ENCODE measurements at regions not wholly inside any gene's neighbourhood (a gene's known extent, or its start where the extent isn't known, plus 50 kb on each side); places are given as distances from the start of the nearest gene placed in this dataset.

DNA sequence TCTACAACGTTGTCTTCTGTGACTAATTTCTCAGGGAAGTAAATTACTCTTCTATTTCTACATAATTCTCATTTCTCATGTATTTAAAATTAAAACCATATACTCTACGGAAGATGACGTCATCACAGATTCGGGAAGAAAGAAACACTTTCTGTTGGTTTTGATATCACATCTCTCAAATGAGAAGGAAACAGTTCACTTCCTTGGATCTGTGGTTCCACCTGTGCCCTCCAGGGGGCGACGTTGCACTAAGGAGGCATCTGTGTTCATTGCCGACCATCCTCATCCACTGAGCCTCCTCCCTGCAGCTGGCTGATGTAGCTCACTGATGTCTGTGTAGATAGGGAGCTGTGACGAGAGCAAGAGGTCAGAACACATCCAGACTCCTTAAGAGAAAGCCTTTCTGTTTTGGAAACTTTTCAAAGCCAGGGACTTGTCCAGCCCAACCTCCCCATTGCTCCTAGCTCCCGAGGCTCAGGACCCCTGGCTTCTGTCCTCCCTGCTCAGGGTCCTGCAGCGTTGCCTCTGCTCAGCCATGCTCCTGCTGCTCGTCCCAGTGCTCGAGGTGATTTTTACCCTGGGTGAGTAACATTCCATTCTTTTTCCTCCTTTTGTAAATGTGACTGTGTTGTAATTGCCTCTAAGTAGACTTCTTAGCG lies 172.7 kb upstream of the OR4E1 start:
- CTCF ChIA-PET, result no interaction called here
- Histone ChIP-seq H3K4me1 (ENCODE audit: control insufficient read depth, insufficient read depth, low read length) (no peaks in the 10 kb centered on the region), H3K9me3 (ENCODE audit: control insufficient read depth, insufficient read depth, low read length) (no peaks in the 10 kb centered on the region), H2AK5ac (ENCODE audit: low read depth, low read length) (no peak overlapping the region), H2BK20ac (ENCODE audit: low read depth, low read length) (no peak overlapping the region), H2AFZ (replicated peaks; ENCODE audit: low read length, poor library complexity) (no peak overlapping the region), H3K27ac (ENCODE audit: insufficient read depth, low read length) (no peak overlapping the region), H3K4ac (ENCODE audit: low read depth, low read length) (no peak overlapping the region), H3K27me3 (ENCODE audit: control insufficient read depth, insufficient read depth, low read length) (no peaks in the 10 kb centered on the region), H4K91ac (ENCODE audit: insufficient read depth, low read depth, low read length) (no peak overlapping the region), H3K18ac (ENCODE audit: low read depth, low read length) (no peak overlapping the region), H3K23ac (ENCODE audit: low read depth, low read length) (no peak overlapping the region), H3K79me1 (ENCODE audit: low read depth in 1 of 2, low read length in 2 of 2) (no peaks in the 10 kb centered on the region), H3K56ac (ENCODE audit: extremely low read depth, insufficient read depth, low read length) (no peak overlapping the region), H3K36me3 (ENCODE audit: control insufficient read depth, insufficient read depth, low read length) (no peaks in the 10 kb centered on the region), H3K4me3 (ENCODE audit: insufficient read depth, low read depth, low read length) (no peak overlapping the region), H3K4me2 (ENCODE audit: low read depth, low read length) (no peak overlapping the region), H3K9me1 (ENCODE audit: insufficient read depth, low read length) (no peaks in the 10 kb centered on the region), H4K8ac (ENCODE audit: low read depth in 2 of 2, low read length in 2 of 2) (no peak overlapping the region), H4K20me1 (ENCODE audit: insufficient read depth, low read length) (no peaks in the 10 kb centered on the region), H2AK9ac (replicated peaks; ENCODE audit: low read depth, low read length, poor library complexity) (no peak overlapping the region), H2BK5ac (ENCODE audit: low read depth, low read length, poor library complexity, severe bottlenecking) (no peak overlapping the region), H2BK15ac (ENCODE audit: low read depth, low read length) (no peak overlapping the region), H2BK120ac (ENCODE audit: low read depth, low read length) (no peak overlapping the region), H3K9ac (ENCODE audit: low read depth, low read length) (no peak overlapping the region), H3K14ac (replicated peaks; ENCODE audit: low read depth, low read length) (no peak overlapping the region), H4K5ac (ENCODE audit: low read depth, low read length) (no peak overlapping the region)
- intact Hi-C loops (cut with micrococcal nuclease), result no loop called here
- DNase-seq (peak; percentile 0), ATAC-seq (ENCODE audit: low read depth) (peak; percentile 29; the same call in 1 of the 2 replicates)
- POLR2A ChIA-PET (ENCODE audit: unreplicated experiment), result no interaction called here
- in situ Hi-C loops (cut with MboI; ENCODE audit: low sequenced_read_pairs), result no loop called here
- no CpG with 5 or more reads among the region's 13 CpGs for WGBS, 2 experiments (ENCODE audit: extremely low coverage in 2 of 2, insufficient read length in 1 of 2)
- no peak for TF ChIP-seq FOS (IDR thresholded peaks at IDR 0.05; ENCODE audit: low read depth, low read length)
- TF ChIP-seq, protein P1, sequence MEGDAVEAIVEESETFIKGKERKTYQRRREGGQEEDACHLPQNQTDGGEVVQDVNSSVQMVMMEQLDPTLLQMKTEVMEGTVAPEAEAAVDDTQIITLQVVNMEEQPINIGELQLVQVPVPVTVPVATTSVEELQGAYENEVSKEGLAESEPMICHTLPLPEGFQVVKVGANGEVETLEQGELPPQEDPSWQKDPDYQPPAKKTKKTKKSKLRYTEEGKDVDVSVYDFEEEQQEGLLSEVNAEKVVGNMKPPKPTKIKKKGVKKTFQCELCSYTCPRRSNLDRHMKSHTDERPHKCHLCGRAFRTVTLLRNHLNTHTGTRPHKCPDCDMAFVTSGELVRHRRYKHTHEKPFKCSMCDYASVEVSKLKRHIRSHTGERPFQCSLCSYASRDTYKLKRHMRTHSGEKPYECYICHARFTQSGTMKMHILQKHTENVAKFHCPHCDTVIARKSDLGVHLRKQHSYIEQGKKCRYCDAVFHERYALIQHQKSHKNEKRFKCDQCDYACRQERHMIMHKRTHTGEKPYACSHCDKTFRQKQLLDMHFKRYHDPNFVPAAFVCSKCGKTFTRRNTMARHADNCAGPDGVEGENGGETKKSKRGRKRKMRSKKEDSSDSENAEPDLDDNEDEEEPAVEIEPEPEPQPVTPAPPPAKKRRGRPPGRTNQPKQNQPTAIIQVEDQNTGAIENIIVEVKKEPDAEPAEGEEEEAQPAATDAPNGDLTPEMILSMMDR (conservative IDR thresholded peaks at IDR 0.05; ENCODE audit: low read depth, low read length), result peak; percentile 36
- no peak for TF ChIP-seq RAD21 (IDR thresholded peaks at IDR 0.05; ENCODE audit: low read length)
- BruUV-seq (replicated peaks), result no TSS peak
- dilution Hi-C loops (cut with HindIII; ENCODE audit: low sequenced_read_pairs, unreplicated experiment), result no loop called here

Measured in IMR-90 (cell line).